ENCODE measurements at regions not wholly inside any gene's neighbourhood (a gene's known extent, or its start where the extent isn't known, plus 50 kb on each side); places are given as distances from the start of the nearest gene placed in this dataset.
"Not testable (repeated sequence)": the region's sequence is repeated elsewhere in the genome, so short reads cannot be mapped to it uniquely, and the experiment has no call there.

DNA sequence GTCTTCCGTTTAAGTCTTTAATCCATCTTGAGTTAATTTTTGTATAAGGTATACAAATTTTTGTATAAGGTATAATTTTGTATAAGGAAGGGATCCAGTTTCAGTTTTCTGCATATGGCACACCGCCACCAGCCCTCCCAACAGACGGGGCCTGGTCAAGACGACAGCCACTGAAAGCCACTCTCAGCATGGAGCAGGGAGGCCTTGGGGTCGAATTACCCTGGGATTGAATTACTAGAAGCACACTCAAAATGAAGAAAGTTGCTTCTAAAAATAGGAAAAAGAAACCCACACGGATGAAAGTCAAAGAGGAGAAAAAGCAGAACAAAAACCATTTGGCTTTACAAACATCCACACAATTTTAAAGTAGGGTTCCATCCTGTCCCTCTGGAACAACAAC lies 586.2 kb upstream of the ADAMTS16 start:
- DNase-seq (ENCODE audit: low read depth in 2 of 2) = no peak

DNA sequence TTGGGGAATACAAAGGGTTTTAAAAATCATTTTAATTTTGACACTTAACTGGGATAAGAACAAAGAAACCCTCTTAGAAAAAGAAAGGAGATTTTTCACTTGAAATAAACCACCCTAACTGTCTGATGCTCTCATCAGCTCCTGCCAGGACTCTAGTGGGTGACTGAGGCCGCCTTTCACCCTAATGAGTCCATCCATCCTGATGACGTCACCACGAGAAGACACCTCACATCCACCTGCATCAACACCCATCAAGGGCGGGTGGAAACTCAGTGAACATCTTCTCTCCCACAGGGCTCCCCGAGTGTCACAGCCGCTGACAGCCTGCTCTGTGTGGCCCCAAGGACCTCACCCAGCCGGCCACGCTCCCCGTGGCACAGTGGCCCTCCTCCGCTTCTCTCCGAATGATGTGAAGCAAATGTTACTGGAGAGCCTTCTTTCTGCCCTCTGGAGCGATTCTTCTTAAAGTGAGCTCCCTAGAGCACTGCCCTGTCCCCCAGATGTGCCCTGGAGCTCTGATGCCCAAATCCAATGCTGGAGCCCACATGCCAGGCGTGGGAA lies 584.3 kb upstream of the ADAMTS16 start:
- no peak for DNase-seq (ENCODE audit: low read depth in 2 of 2)

DNA sequence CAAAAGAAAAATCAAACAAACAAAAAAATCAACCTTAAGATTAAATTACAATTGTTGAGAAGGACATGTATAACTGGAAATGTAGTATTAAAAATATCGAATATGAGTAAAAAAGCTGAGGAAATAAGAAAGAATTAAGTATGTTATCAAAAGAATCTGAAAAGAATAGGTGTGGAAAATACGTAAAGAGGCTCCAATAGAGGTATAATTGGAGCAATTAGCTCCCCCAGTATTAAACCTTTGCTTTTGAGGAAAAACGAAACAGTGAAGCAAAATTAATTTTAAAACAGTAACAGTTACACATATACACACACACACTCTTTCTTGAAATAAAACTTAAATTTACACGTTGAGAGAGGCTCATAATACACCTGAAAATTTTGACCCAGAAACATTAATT lies 578.7 kb upstream of the ADAMTS16 start:
- no peak for DNase-seq (ENCODE audit: low read depth in 2 of 2)

DNA sequence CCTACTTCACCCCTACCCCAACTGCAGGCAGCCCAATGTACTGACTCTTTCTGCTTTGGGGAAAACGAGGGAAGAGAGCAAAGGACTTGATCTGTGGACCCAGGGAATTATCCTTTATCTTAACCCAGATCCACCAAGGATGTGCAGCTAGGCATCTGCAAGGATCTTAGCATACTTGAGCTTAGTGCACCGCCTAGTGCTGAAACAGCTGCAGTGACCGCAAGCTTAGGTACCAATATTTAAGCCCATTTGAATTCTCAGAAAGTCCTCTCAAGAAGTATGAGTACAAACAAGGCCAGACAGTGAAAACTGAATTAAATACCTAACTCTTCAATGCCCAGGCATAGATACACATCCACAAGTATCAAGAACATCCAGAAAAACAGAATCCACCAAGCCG lies 576.7 kb upstream of the ADAMTS16 start:
- no peak for DNase-seq (ENCODE audit: low read depth in 2 of 2)

DNA sequence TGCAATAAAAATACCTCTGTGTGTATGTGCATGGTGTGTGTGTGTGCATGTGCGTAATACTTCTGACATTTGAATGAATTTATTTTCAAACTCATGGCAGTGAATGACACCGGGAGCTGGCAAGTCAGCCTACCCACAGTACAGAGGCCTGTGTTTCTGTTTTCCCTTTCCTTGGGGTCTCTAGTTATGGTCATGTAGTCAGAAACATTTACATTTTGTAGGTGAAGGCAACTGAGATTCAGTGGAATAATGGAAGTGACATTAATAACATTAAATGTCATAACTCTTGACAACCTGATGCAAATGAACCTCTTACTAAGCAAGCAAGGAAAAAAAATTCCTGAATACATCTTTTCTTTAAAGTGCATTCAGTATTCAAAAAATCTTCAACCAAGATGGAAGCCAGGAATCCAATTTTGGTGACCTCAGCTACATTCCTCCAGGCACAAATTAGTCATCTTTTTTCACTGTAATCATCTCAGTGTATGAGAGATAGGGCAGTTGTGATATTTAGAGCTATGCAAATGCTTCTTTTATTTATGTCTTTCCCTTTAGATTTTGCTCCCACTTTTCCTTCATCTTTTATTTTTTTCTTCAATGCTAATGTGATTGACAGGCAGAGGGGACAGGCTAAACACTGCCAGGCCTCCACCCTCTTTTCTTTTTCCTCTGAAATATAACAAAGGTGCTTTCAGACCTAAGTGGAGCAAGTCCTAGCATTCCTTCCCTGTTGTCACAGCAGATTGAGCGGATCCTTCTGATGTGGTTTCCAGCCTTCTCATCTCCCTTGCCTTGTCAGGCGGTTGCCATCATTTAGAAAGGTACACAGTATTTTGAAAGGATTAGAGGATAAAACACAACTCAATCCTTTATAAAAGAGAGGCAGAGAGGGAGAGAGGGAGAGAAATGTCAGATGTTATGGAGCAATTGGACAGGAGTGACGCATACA lies 569.8 kb upstream of the ADAMTS16 start:
- DNase-seq (ENCODE audit: low read depth in 2 of 2) = no peak

DNA sequence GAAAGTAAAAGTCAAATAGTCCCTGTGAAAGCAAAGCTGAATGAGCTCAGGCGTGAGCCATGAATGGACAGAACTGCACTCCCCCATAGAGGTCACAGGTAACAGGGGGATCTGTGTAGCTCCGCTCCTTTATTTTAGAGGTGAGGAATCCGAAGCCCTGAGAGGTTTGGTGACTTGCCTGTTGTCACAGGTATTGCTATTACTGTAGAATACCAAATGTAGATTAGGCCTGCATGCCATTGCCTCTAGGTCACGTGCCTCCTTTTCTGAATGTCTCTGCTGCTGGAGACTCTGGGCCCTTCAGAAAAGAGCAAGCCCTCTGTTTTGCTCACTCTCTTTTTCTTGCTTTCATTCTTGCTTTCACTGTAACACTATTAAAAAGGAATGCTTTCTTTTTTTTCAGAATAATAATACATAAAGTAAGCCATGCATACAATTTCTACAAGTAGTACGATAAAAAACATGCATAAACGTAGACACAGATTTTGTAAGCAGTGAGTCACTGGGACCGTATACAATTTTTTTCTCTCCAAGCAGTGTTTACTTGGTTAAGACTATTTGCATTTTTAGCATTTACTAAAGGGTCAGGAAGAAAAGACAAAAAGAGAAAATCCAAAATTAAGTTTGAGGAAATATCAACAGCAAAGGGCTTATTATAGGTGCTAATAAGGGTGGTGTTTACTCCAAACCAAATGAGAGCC lies 568.7 kb upstream of the ADAMTS16 start:
- DNase-seq (ENCODE audit: low read depth in 2 of 2) = no peak

DNA sequence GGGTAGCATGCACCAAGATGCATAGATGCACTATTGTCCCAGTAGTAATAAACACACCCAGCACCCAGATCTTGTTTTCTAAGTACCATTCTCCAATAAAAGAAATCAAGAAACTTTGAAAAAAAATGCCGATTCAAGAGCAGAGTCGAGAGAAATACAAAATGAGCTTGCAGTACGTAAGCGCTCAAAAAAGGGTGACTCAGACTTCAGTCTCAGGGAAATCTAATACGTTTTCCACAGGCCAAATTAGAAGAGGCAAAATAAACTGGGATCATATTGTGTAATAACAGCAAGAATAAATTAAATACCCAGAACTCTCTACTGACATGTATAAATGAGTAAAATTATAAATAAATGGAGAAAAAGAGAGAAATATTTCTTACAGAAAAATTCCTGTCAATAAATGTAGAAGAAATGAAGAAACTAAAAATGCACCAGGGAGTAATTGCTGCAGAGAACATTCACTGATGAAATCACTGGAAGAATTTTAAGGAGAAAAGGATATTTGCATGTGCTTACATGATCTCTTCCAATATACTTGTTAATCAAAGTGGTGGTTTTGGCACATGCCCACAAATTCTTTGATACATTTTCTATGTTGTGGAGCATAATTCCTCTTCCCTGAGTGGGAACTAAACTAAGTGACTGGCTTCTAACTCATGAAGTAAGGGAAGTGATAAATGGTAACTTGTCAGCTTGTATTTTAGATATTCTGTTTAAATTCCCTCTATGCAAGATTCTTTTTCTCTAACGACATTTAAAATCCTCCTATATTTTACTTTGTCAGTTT lies 567.6 kb upstream of the ADAMTS16 start:
- no peak for DNase-seq (ENCODE audit: low read depth in 2 of 2)

DNA sequence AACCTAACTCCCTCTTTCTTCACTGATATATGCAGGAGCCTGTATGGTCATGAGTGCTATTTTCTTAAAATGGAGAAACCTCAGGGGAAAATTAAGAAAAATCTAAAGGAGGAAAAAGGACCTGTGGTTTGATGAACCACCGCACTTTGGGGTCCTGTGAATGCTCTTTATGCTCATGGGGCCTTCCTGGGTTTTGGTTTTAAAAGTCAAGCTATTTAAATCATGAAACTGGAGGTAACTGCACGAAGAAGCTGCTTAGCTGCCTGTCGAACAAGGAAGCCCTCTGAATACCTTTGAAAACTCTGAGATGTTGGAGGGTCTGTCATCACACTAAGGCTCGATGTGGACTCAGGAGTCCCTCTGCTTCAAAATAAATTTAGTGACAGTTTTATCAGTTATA lies 564.5 kb upstream of the ADAMTS16 start:
- DNase-seq (ENCODE audit: low read depth in 2 of 2) = no peak

DNA sequence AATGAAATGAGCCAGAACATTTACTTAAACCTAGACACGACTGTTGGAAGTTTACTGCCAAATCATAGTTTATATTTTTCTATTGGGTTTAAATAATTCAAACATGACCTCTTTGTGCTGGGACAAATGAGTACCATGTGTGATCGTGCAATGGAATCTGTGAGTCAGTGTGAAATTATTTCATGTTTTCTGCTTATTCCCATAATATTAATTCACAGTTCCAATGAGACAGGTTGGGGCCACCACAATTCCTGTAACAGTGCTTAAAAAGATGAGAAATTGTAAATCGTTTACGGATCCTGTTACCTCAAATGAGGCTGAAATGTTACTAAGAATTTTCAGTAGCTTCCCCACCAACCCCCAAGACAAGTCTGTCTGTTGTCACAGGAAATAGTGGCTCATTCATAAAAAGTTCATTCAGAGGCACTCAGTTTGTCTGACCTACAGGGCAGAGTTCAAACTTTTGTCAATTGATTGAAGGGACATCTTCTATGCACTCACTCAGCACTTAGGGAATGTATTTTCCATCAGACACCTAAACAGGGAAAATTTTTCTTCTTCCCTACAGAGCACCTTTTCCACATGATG lies 563.9 kb upstream of the ADAMTS16 start:
- DNase-seq (ENCODE audit: low read depth in 2 of 2) = no peak

DNA sequence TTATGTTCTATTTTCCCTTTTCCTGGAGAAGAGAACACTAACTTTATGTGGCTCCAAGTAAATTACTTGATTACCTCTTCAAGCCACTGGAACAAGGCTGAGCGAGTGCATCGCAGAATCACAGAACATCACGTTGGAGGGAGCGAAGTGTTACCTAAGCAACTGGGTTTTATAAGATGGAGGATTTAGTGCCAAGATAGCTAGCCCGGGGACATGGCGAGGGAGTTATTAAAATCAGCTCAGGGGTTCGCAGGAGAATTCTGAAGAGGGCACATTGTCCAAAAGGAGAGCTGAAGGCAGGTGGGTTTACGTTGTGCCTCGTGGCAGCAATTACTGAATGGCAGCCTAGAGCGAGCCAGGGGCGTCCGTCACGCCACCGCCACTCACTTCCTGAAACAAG lies 563.2 kb upstream of the ADAMTS16 start:
- DNase-seq (ENCODE audit: low read depth in 2 of 2) = no peak

DNA sequence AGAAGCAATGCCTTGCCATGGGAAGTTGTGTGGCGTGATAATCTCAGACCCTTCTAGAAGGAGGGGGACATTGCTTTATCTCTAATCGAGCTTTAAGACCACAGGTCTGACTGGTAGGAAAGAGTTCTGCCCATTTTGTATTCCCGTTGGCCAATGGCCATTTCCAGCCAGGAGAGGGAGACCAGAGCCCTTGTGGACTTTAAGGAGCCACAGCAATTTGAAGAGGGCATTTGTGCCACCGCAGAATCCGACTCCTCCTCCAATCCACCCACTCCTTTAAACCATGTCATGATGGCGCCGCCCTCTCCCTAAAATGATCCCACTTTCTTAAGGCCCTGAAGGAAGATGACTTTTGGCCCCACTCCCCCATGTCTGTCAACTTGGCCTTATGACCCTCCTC lies 560.5 kb upstream of the ADAMTS16 start:
- no peak for DNase-seq (ENCODE audit: low read depth in 2 of 2)

DNA sequence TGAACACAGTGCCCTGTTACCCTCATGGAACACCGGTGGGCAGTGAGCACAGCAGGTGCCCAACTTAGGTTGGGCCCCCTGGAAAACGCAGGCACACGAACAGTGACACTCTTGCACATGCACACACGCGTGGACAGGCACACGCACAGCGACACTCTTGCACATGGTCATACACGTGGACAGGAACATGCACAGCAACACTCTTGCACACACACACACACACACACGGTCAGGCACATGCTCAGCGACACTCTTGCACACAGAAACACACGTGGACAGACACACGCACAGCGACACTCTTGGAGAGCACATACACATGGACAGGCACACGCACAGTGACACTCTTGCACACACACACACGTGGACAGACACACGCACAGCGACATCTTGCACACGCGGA lies 559.4 kb upstream of the ADAMTS16 start:
- DNase-seq (ENCODE audit: low read depth in 2 of 2) = no peak

DNA sequence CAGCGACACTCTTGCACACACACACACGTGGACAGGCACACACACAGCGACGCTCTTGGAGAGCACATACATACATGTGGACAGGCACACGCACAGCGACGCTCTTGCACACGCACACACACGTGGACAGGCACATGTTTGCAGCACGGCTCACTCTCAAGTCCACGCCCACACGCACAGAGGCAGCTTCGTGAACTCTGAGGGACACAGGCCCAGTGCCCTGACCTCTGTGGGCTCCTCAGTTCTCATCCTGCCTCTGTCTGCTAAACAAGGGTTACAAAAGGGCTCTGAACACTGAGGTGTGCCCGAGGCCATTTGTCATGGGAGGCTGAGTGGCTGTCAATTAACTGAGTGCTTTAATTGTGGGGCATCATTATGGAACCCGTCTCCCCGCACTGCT lies 558.8 kb upstream of the ADAMTS16 start:
- DNase-seq (ENCODE audit: low read depth in 2 of 2) = no peak

DNA sequence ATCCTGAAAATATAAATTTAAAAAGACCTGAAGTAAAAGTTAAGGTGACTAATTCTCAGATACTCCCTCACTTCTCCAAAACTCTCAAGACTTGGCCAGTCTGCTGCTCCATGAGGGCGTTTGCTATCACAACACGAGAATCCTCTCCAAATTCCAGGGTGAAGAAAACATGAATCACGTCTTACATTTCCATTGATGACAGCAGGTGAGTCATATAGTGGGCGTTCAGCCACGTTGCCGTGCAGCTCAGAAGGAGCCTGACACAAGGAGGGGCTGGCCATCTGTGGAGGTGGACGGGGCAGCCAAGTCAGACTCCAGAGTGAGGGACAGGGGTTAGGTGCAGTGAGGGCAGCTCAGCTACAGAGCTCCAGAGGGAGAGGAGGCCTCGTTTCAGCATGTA lies 555.1 kb upstream of the ADAMTS16 start:
- DNase-seq (ENCODE audit: low read depth in 2 of 2) = no peak

DNA sequence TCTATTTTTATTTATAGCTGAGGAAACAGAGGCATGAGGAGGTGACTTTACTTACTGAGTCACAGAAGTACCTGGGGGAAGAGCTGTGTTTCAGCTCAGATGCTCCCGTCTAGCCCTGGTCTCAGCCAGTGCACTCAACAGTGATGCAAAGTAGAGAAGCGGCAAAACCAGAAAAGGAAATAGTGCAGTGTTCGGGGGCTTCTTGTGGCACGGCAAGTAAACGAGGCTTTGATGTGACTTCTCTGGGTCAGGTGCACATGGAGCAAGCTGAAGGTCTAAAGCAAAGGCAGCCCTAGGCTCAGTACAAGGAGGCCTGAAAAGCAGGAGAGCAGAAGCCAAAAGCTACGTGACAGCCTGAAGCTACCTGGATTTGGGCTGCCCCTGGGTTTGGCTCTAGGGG lies 526.7 kb upstream of the ADAMTS16 start:
- DNase-seq (ENCODE audit: low read depth in 2 of 2) = no peak

DNA sequence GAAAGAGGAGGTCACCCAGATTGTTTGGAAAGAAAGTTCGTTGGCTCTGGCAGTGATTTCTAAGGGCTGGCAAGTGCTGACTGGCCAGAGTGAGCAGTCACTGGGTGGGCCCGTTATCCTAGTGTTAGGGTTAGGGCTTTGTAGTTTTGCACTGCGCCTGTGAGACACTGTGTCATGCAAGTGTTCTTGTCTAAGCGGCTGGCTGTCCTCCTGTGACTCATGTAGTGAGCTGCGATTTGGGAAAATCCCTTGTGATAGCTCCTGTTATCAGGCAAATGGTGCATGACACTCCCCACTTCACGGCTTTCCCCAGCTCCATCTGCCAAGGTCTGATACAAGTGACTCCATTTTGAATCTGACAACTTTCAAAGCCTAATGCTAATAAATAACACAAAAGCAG lies 526.0 kb upstream of the ADAMTS16 start:
- DNase-seq (ENCODE audit: low read depth in 2 of 2) = no peak

DNA sequence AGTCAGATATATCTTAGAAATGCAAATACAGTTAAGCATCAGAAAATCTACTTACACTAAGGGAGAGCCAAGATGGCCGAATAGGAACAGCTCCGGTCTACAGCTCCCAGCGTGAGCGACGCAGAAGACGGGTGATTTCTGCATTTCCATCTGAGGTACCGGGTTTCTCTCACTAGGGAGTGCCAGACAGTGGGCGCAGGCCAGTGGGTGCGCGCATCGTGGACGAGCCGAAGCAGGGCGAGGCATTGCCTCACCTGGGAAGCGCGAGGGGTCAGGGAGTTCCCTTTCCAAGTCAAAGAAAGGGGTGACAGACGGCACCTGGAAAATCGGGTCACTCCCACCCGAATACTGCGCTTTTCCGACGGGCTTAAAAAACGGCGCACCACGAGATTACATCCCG lies 524.8 kb upstream of the ADAMTS16 start:
- not testable (repeated sequence) for DNase-seq (ENCODE audit: low read depth in 2 of 2)

DNA sequence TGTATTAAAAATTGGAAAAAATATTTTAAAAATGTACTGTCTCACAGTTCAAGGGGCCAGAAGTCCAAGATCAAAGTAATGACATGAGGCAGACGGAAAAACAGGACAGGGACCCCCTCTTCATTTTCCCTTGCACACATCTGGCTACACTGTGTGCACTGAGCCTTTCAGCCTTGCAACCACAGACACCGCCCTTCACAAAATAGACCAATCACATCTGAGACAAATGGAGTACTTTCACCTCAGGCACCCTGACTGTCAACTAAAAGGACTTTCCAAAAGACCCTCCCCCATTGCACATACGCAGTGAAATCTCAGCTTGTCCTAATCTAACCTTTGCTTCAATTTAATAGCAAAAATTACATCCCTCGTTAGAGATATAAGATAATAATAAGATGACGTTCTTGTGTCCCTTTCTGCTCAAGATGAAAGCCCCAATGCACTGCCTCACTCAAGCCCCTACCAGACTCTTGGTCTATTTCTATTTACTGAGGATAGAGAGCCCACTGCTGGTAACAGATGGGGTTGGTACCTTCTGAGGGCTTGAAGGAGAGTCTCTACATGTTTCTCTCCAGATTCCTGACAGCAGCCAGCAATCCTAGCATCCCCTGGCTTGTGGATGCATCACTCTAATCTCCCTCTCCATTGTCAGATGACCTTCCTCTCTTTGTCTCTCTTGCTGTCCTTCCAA lies 514.8 kb upstream of the ADAMTS16 start:
- DNase-seq (ENCODE audit: low read depth in 2 of 2) = no peak

DNA sequence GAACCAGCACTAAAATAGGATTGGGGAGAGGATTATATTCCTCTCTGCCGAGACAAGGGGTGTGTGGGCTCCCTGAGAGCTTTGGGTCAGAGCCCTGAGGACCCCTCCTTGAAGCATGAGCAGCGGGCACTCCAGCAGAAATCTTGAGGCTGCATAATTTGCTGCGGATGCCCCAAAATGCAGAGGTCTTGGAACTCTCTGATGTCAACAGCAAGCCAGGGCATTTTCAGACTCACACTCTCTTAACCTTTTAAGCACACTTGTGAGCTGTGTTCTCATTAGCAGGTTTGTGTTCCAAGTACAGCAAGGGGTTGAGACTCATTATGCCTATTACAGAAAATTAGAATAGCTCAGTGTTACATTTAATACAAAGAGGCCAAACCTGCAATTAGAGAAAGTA lies 513.0 kb upstream of the ADAMTS16 start:
- no peak for DNase-seq (ENCODE audit: low read depth in 2 of 2)

DNA sequence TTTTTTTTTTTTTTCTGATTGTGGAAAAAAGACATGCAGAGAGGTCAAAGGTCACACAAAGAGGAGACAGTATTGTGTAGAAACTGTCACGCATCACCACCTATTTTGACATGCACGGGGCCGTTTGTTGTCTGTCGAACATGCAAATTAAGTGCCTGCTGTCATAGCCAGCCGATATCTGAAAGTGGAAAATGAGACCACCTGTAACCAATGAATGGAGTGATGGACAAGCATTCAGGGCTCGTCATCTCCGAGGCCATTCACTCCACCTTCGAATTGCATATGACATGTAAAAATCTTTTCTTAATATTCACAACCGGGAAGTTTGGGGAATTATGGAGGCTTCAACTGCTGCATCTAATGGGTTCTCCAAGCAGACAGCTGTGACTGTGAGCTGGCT lies 512.2 kb upstream of the ADAMTS16 start:
- DNase-seq (ENCODE audit: low read depth in 2 of 2) = no peak

All from stimulated activated CD4-positive, alpha-beta T cell treated with anti-CD3 and anti-CD28 coated beads, Interleukin-1b, Interleukin-23, amount 100 ng/mL, for 1 hour (primary cell).